Breast epithelium (tissue), 4 donors: ENCODE measurements at regions not wholly inside any gene's neighbourhood (a gene's known extent, or its start where the extent isn't known, plus 50 kb on each side); places are given as distances from the start of the nearest gene placed in this dataset.

Source experiments
- DNase-seq, 2 donors: peaks; one replicate each; pipeline ENCODE4 v3.0.0-alpha.2; 2019; ENCODE audit warnings: low spot score in 2 of 2
- H3K27ac ChIP-seq, 2 donors: fragments of 200-600 bp; sonication (generic) in 1 of 2; one replicate each; pipeline ENCODE4 v1.5.1; 2016 to 2019; ENCODE audit warnings: mild to moderate bottlenecking in 1 of 2
- H3K27me3 ChIP-seq, 2 donors: fragments of 200-600 bp; sonication (generic) in 1 of 2; one replicate each; pipeline versions ENCODE4 v1.5.1 to v1.6.0; 2017 to 2019; ENCODE audit warnings: control low read depth in 1 of 2, mild to moderate bottlenecking in 1 of 2
- H3K36me3 ChIP-seq: fragments of 200-600 bp; one replicate; pipeline ENCODE4 v1.5.1; 2019
- H3K4me1 ChIP-seq, 2 donors: fragments of 200-600 bp; sonication (generic); one replicate each; pipeline ENCODE4 v1.5.1; 2016 to 2019; ENCODE audit warnings: control low read depth in 1 of 2
- H3K4me3 ChIP-seq, 3 donors: fragments of 200-600 bp; sonication (generic); 1 replicate in 2 of 3; 2 replicates in 1 of 3; pipeline ENCODE4 v1.5.1; 2016 to 2019; ENCODE audit warnings: mild to moderate bottlenecking in 3 of 3, moderate library complexity in 2 of 3
- H3K9me3 ChIP-seq, 2 donors: fragments of 200-600 bp; sonication (generic) in 1 of 2; one replicate each; pipeline ENCODE4 v1.5.1; 2016 to 2019; ENCODE audit warnings: control low read depth in 1 of 2
- CTCF ChIP-seq, 3 donors: fragments of 450-650 bp; IDR thresholded peaks; one replicate each; pipeline ENCODE4 v1.5.1; 2016 to 2017; ENCODE audit warnings: antibody characterized with exemption in 3 of 3, mild to moderate bottlenecking in 3 of 3, moderate library complexity in 3 of 3
- POLR2A ChIP-seq: fragments of 450-650 bp; IDR thresholded peaks from one replicate; pipeline ENCODE4 v1.6.1; 2016; ENCODE audit warnings: antibody characterized with exemption, mild to moderate bottlenecking, moderate library complexity
- POLR2AphosphoS5 ChIP-seq, 3 donors: sonication (generic); formaldehyde crosslinking; IDR thresholded peaks; one replicate each; pipeline ENCODE4 v1.6.1; 2017; ENCODE audit warnings: antibody characterized with exemption in 3 of 3
- intact Hi-C: fragments of 100-400 bp; cut with DNase I; formaldehyde crosslinking; loops from one replicate; pipeline ENCODE4 v1.15.1; 2023; ENCODE audit warnings: low total_unique reads

- H3K27me3 ChIP-seq, result no peaks in the 10 kb centered on the region
- peaks cover 0 to 3% of the 10 kb centered on the region in 2 donors for H3K4me1 ChIP-seq
- no peak for DNase-seq
- H3K9me3 ChIP-seq, result peaks cover 0 to 2% of the 10 kb centered on the region in 2 donors
- intact Hi-C loops, result no loop called here
- peak overlapping the region; percentile 40 to 48 for H3K27ac ChIP-seq
- no peak for TF ChIP-seq CTCF (IDR thresholded peaks at IDR 0.05)
- no peak for TF ChIP-seq POLR2A
- TF ChIP-seq POLR2AphosphoS5 (IDR thresholded peaks at IDR 0.05), result no peak
- no peak overlapping the region for H3K4me3 ChIP-seq
- no peaks in the 10 kb centered on the region for H3K36me3 ChIP-seq
Measured at GRCh38 chr7:42753367-42753766, 158.5 kb downstream of the C7orf25 start.

- no peaks in the 10 kb centered on the region for H3K36me3 ChIP-seq
- TF ChIP-seq POLR2AphosphoS5 (IDR thresholded peaks at IDR 0.05) (no peak), CTCF (IDR thresholded peaks at IDR 0.05) (no peak), POLR2A (no peak)
- intact Hi-C loops, result no loop called here
- H3K27ac ChIP-seq, result no peak overlapping the region
- no peaks in the 10 kb centered on the region for H3K9me3 ChIP-seq
- H3K4me3 ChIP-seq, result no peak overlapping the region
- no peak for DNase-seq
- H3K4me1 ChIP-seq, result peaks cover 0 to 3% of the 10 kb centered on the region in 2 donors
- no peaks in the 10 kb centered on the region for H3K27me3 ChIP-seq
Measured at GRCh38 chr7:42750172-42750571, 161.7 kb downstream of the C7orf25 start.

DNA sequence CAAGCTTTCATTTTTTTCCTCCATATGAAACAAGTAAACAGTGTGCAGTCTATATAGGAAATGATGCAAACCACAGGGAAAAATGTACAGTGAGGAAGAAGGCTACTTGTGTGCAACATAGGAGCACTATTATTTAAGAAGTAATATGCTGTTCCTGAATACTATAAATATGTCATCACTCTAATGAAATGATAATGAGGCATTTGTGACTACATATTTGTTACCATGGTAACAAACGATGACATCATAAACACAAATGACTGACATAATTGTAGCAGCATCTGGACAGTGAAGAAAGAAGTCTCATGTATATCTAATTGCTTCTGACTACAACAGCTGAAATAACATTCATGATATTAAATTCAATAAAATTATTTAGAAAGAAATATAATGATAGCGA lies 164.8 kb downstream of the C7orf25 start:
- DNase-seq, result no peak
- intact Hi-C loops, result no loop called here
- no peaks in the 10 kb centered on the region for H3K9me3 ChIP-seq

DNA sequence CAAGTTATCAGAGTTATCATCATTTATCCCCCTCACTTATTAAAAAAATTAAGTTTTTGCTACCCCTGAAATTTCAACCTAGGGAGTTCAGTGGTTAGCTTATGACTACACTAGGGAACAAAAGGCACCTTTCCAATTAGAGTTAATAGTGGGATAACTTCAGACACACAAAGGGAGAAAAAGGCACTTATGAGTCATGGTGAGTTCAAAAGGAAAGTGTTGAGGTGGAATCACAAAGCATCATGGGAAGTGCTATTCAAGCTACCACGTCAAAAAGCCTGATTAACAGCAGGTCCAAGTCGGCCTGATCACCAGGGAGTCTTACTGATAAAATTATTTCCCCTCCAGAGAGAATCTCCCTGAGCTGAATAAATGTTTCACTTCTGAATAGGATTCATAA lies 165.7 kb downstream of the C7orf25 start:
- TF ChIP-seq POLR2AphosphoS5 (IDR thresholded peaks at IDR 0.05) (no peak), POLR2A (no peak), CTCF (IDR thresholded peaks at IDR 0.05) (no peak)
- Histone ChIP-seq H3K4me1 (no peaks in the 10 kb centered on the region), H3K36me3 (no peaks in the 10 kb centered on the region), H3K4me3 (no peak overlapping the region), H3K27ac (no peak overlapping the region), H3K27me3 (no peaks in the 10 kb centered on the region), H3K9me3 (no peaks in the 10 kb centered on the region)
- intact Hi-C loops, result no loop called here
- no peak for DNase-seq

More for the DNA sequence above, 164.8 kb downstream of the C7orf25 start:
- Histone ChIP-seq H3K4me1 (no peaks in the 10 kb centered on the region), H3K27ac (no peak overlapping the region), H3K36me3 (no peaks in the 10 kb centered on the region), H3K4me3 (no peak overlapping the region), H3K27me3 (no peaks in the 10 kb centered on the region)
- TF ChIP-seq POLR2AphosphoS5 (IDR thresholded peaks at IDR 0.05), result no peak
- no peak for TF ChIP-seq POLR2A
- no peak for TF ChIP-seq CTCF (IDR thresholded peaks at IDR 0.05)

- Histone ChIP-seq H3K9me3 (no peaks in the 10 kb centered on the region), H3K27me3 (no peaks in the 10 kb centered on the region), H3K4me1 (no peaks in the 10 kb centered on the region), H3K36me3 (no peaks in the 10 kb centered on the region), H3K27ac (no peak overlapping the region), H3K4me3 (no peak overlapping the region)
- DNase-seq, result no peak
- peak in 1 of 3 donors; percentile 41 for TF ChIP-seq CTCF (IDR thresholded peaks at IDR 0.05)
- TF ChIP-seq POLR2A, result no peak
- TF ChIP-seq POLR2AphosphoS5 (IDR thresholded peaks at IDR 0.05), result peak in 1 of 3 donors; percentile 73
- intact Hi-C loops, result no loop called here
Measured at GRCh38 chr7:42745357-42746059, 166.4 kb downstream of the C7orf25 start.
